IMR-90 (cell line): ENCODE measurements at regions not wholly inside any gene's neighbourhood (a gene's known extent, or its start where the extent isn't known, plus 50 kb on each side); places are given as distances from the start of the nearest gene placed in this dataset.

Source experiments
- ATAC-seq: fragments of 200-7000 bp; cut with Tn5 transposase; 2 replicates; pipeline ENCODE4 v1.9.1; 2020; ENCODE audit warnings: low read depth, mild to moderate bottlenecking, moderate library complexity
- BruUV-seq: library from RNA; stranded (reverse); fragments of 400-500 nt; replicated peaks from 2 replicates; lab custom pipeline; 2021; lab: Mats Ljungman, UMichigan
- CTCF ChIA-PET: fragments of 300-600 bp; formaldehyde crosslinking; extraction: SDS; loops from one replicate; lab custom pipeline; 2021; ENCODE audit warnings: antibody characterized with exemption; lab: Yijun Ruan, JAX
- POLR2A ChIA-PET: fragments of 300-600 bp; sonication (Branson Sonifier 250); formaldehyde crosslinking; loops from one replicate; lab custom pipeline; 2022; ENCODE audit warnings: antibody characterized with exemption; ENCODE audit not compliant: unreplicated experiment; lab: Charles Lee
- DNase-seq: peaks from one replicate; pipeline ENCODE4 v3.0.0; 2013
- H2AFZ ChIP-seq: replicated peaks from 2 replicates; pipeline ENCODE3; 2013; ENCODE audit warnings: low read length, mild to moderate bottlenecking; ENCODE audit not compliant: poor library complexity
- H2AK5ac ChIP-seq: 2 replicates; pipeline ENCODE4 v1.6.1; 2013; ENCODE audit warnings: low read depth, low read length, inconsistent platforms
- H2AK9ac ChIP-seq: replicated peaks from 2 replicates; pipeline ENCODE3; 2013; ENCODE audit warnings: mild to moderate bottlenecking, low read depth, low read length, moderate library complexity; ENCODE audit not compliant: poor library complexity
- H2BK120ac ChIP-seq: 2 replicates; pipeline ENCODE4 v1.6.1; 2013; ENCODE audit warnings: low read depth, low read length, inconsistent platforms
- H2BK15ac ChIP-seq: 3 replicates; pipeline ENCODE4 v1.6.1; 2013; ENCODE audit warnings: low read depth, low read length, inconsistent platforms
- H2BK20ac ChIP-seq: 2 replicates; pipeline ENCODE4 v1.6.1; 2013; ENCODE audit warnings: low read depth, mild to moderate bottlenecking, inconsistent platforms, low read length, moderate library complexity
- H2BK5ac ChIP-seq: 2 replicates; pipeline ENCODE4 v1.6.1; 2013; ENCODE audit warnings: mild to moderate bottlenecking, low read depth, low read length, inconsistent platforms; ENCODE audit not compliant: poor library complexity, severe bottlenecking
- H3K14ac ChIP-seq: replicated peaks from 2 replicates; pipeline ENCODE4 v1.6.1; 2013; ENCODE audit warnings: low read depth, low read length, inconsistent platforms
- H3K18ac ChIP-seq: 2 replicates; pipeline ENCODE4 v1.6.1; 2013; ENCODE audit warnings: low read depth, low read length, control low read depth
- H3K23ac ChIP-seq: 2 replicates; pipeline ENCODE4 v1.6.1; 2013; ENCODE audit warnings: low read depth, low read length, inconsistent platforms
- H3K27ac ChIP-seq: 2 replicates; pipeline ENCODE4 v1.5.1; 2013; ENCODE audit warnings: mild to moderate bottlenecking, control low read depth, low read length; ENCODE audit not compliant: insufficient read depth
- H3K27me3 ChIP-seq: 2 replicates; pipeline ENCODE4 v1.6.1; 2013; ENCODE audit warnings: low read length; ENCODE audit not compliant: control insufficient read depth, insufficient read depth
- H3K36me3 ChIP-seq: 2 replicates; pipeline ENCODE4 v1.6.1; 2013; ENCODE audit warnings: low read length, mixed read lengths; ENCODE audit not compliant: control insufficient read depth, insufficient read depth
- H3K4ac ChIP-seq: 2 replicates; pipeline ENCODE4 v1.6.1; 2013; ENCODE audit warnings: low read depth, low read length, inconsistent platforms
- H3K4me1 ChIP-seq: 2 replicates; pipeline ENCODE4 v1.6.1; 2013; ENCODE audit warnings: low read length, mixed read lengths; ENCODE audit not compliant: control insufficient read depth, insufficient read depth
- H3K4me2 ChIP-seq: 2 replicates; pipeline ENCODE4 v1.6.1; 2013; ENCODE audit warnings: low read depth, mild to moderate bottlenecking, control low read depth, low read length, moderate library complexity
- H3K4me3 ChIP-seq: 2 replicates; pipeline ENCODE4 v1.5.1; 2013; ENCODE audit warnings: low read depth, mild to moderate bottlenecking, control low read depth, low read length, moderate library complexity; ENCODE audit not compliant: insufficient read depth
- H3K56ac ChIP-seq: 2 replicates; pipeline ENCODE4 v1.6.1; 2013; ENCODE audit warnings: low read length, inconsistent platforms; ENCODE audit not compliant: insufficient read depth; ENCODE audit errors: extremely low read depth
- H3K79me1 ChIP-seq, 2 experiments: 2 replicates each; pipeline ENCODE4 v1.6.1; 2013; ENCODE audit warnings: low read length in 2 of 2, inconsistent platforms in 1 of 2, low read depth in 1 of 2
- H3K9ac ChIP-seq: 2 replicates; pipeline ENCODE4 v1.6.1; 2013; ENCODE audit warnings: low read depth, low read length, control low read depth
- H3K9me1 ChIP-seq: 2 replicates; pipeline ENCODE4 v1.6.1; 2013; ENCODE audit warnings: low read length, inconsistent platforms; ENCODE audit not compliant: insufficient read depth
- H3K9me3 ChIP-seq: 2 replicates; pipeline ENCODE4 v1.6.1; 2013; ENCODE audit warnings: low read length; ENCODE audit not compliant: control insufficient read depth, insufficient read depth
- H4K20me1 ChIP-seq: 2 replicates; pipeline ENCODE4 v1.6.1; 2013; ENCODE audit warnings: low read length, inconsistent platforms; ENCODE audit not compliant: insufficient read depth
- H4K5ac ChIP-seq: 2 replicates; pipeline ENCODE4 v1.6.1; 2013; ENCODE audit warnings: mild to moderate bottlenecking, low read depth, low read length, control low read depth
- H4K8ac ChIP-seq, 2 experiments: 2 replicates each; pipeline ENCODE4 v1.6.1; 2013; ENCODE audit warnings: low read depth in 2 of 2, low read length in 2 of 2, control low read depth in 1 of 2, inconsistent platforms in 1 of 2
- H4K91ac ChIP-seq: 2 replicates; pipeline ENCODE4 v1.6.1; 2013; ENCODE audit warnings: low read depth, low read length, inconsistent platforms; ENCODE audit not compliant: insufficient read depth
- BHLHE40 ChIP-seq: fragments of 150-350 bp; IDR thresholded peaks from 2 replicates; pipeline ENCODE4 v1.6.1; 2016; ENCODE audit warnings: mild to moderate bottlenecking, low read depth, low read length
- CHD1 ChIP-seq: IDR thresholded peaks from 2 replicates; pipeline ENCODE4 v1.6.1; 2012; ENCODE audit warnings: low read depth, low read length, improper control_type of control experiment
- MAFK ChIP-seq: IDR thresholded peaks from 2 replicates; pipeline ENCODE4 v1.6.1; 2012; ENCODE audit warnings: low read depth, low read length, improper control_type of control experiment
- MXI1 ChIP-seq: IDR thresholded peaks from 2 replicates; pipeline ENCODE4 v1.6.1; 2012; ENCODE audit warnings: low read depth, mild to moderate bottlenecking, low read length, moderate library complexity, borderline replicate concordance
- RAD21 ChIP-seq: IDR thresholded peaks from 2 replicates; pipeline ENCODE4 v1.6.1; 2012; ENCODE audit warnings: low read length, improper control_type of control experiment
- SMC3 ChIP-seq: fragments of 150-350 bp; IDR thresholded peaks from 2 replicates; pipeline ENCODE4 v1.6.1; 2016; ENCODE audit warnings: low read depth, mild to moderate bottlenecking, antibody characterized with exemption, low read length, moderate library complexity
- WGBS, 2 experiments: methylation state at CpG; one replicate each; pipeline versions ENCODE4 v1.1.5 to v1.1.7; 2013; ENCODE audit warnings: missing lambda C conversion rate in 2 of 2; ENCODE audit not compliant: insufficient read length in 1 of 2; ENCODE audit errors: extremely low coverage in 2 of 2; 5-methylcytosine and 5-hydroxymethylcytosine counted together
- dilution Hi-C: fragments of 300-500 bp; cut with HindIII; formaldehyde crosslinking; loops from one replicate; pipeline ENCODE4 v1.14.3; 2018; ENCODE audit warnings: low sequenced_read_pairs; ENCODE audit not compliant: unreplicated experiment
- in situ Hi-C: fragments of 300-500 bp; cut with MboI; formaldehyde crosslinking; loops from 3 replicates; pipeline ENCODE4 v1.14.3; 2019; ENCODE audit warnings: low sequenced_read_pairs, inconsistent platforms, mixed read lengths
- intact Hi-C: fragments of 100-400 bp; cut with micrococcal nuclease; formaldehyde crosslinking; loops from 2 replicates; pipeline ENCODE4 v1.10.0; 2022
- TF ChIP-seq, protein P1 (sequence below): fragments of 150-350 bp; IDR thresholded peaks from 2 replicates; pipeline ENCODE4 v1.6.1; 2017; ENCODE audit warnings: mild to moderate bottlenecking, antibody characterized with exemption, low read length, low read depth

DNA sequence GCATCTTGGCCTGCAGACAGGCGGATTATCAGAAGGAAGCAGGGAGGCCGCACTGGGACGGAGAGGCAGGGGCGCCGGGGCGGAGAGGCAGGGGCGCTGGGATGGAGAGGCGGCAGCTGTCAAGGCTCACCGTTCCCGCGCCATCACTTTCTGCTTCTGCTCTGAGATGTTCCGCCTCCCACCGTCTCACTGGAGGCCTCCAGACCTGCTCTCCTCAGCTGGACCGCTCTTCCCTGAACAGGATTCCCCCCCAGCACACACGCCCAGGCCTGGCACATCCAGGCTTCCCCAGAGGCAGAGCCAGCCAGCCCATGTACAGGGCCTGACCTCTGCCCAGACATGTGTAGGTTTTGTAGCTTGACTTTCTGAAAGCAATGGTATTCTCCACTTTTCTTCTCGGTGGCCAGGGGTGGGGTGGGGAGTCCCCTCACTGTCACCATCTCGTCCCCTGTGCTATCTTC lies 84.1 kb downstream of the RIPK4 start:
- TF ChIP-seq RAD21 = no peak
- TF ChIP-seq, protein P1, sequence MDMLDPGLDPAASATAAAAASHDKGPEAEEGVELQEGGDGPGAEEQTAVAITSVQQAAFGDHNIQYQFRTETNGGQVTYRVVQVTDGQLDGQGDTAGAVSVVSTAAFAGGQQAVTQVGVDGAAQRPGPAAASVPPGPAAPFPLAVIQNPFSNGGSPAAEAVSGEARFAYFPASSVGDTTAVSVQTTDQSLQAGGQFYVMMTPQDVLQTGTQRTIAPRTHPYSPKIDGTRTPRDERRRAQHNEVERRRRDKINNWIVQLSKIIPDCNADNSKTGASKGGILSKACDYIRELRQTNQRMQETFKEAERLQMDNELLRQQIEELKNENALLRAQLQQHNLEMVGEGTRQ = no peak
- no peak for TF ChIP-seq CHD1
- no peak for TF ChIP-seq BHLHE40
- TF ChIP-seq SMC3 = no peak
- no peak for TF ChIP-seq MXI1
- no peak for TF ChIP-seq MAFK
- no peak overlapping the region for H3K9ac ChIP-seq
- H3K23ac ChIP-seq = no peak overlapping the region
- no peak overlapping the region for H3K56ac ChIP-seq
- no peak overlapping the region for H2AK9ac ChIP-seq
- peaks cover 8% of the 10 kb centered on the region for H3K4me1 ChIP-seq
- no peak overlapping the region for H2AK5ac ChIP-seq
- H3K14ac ChIP-seq = no peak overlapping the region
- H2BK120ac ChIP-seq = no peak overlapping the region
- no peak overlapping the region for H4K8ac ChIP-seq
- peaks cover 11% of the 10 kb centered on the region for H3K9me1 ChIP-seq
- H2AFZ ChIP-seq = no peak overlapping the region
- in situ Hi-C loops (no loop called here), dilution Hi-C loops (no loop called here), intact Hi-C loops (no loop called here)
- H3K79me1 ChIP-seq = no peaks in the 10 kb centered on the region
- no peaks in the 10 kb centered on the region for H4K20me1 ChIP-seq
- H2BK5ac ChIP-seq = no peak overlapping the region
- H3K4me2 ChIP-seq = no peak overlapping the region
- BruUV-seq = no TSS peak
- H3K27ac ChIP-seq = no peak overlapping the region
- no peaks in the 10 kb centered on the region for H3K9me3 ChIP-seq
- no peak overlapping the region for H4K5ac ChIP-seq
- no peak overlapping the region; the same call in 1 of the 2 replicates for H3K4ac ChIP-seq
- H2BK15ac ChIP-seq = no peak overlapping the region
- no peaks in the 10 kb centered on the region for H3K36me3 ChIP-seq
- H4K91ac ChIP-seq = no peak overlapping the region
- H3K27me3 ChIP-seq = peaks cover 18% of the 10 kb centered on the region
- H3K4me3 ChIP-seq = no peak overlapping the region
- H2BK20ac ChIP-seq = no peak overlapping the region
- H3K18ac ChIP-seq = no peak overlapping the region
- DNase-seq = no peak
- POLR2A ChIA-PET = no interaction called here
- 64% methylated on average over 8 of the region's 17 CpGs; no CpG with 5 or more reads in 1 of the 2 experiments for WGBS, 2 experiments
- ATAC-seq = no peak
- CTCF ChIA-PET = no interaction called here
